ENCODE measurements at regions not wholly inside any gene's neighbourhood (a gene's known extent, or its start where the extent isn't known, plus 50 kb on each side); places are given as distances from the start of the nearest gene placed in this dataset.

GRCh38 chr4:19999775-20000414 lies 251.8 kb upstream of the SLIT2 start:
- 64 to 78% methylated on average over 4 of the region's 4 CpGs for WGBS, 2 donors
- DNase-seq, result no peak
- H3K4me3 ChIP-seq, result no peak overlapping the region
- no peaks in the 10 kb centered on the region for H3K27me3 ChIP-seq
- no peak overlapping the region for H3K27ac ChIP-seq
- no peak for FAIRE-seq
- TF ChIP-seq CTCF (IDR thresholded peaks at IDR 0.05), result no peak
- no peak for ATAC-seq
- no peaks in the 10 kb centered on the region for H3K36me3 ChIP-seq
- intact Hi-C loops (cut with DNase I), result no loop called here
- H3K4me1 ChIP-seq, result no peaks in the 10 kb centered on the region
- H3K9me3 ChIP-seq, result no peaks in the 10 kb centered on the region

GRCh38 chr4:19999276-19999675 lies 252.4 kb upstream of the SLIT2 start:
- Histone ChIP-seq H3K27ac (no peak overlapping the region), H3K4me1 (no peaks in the 10 kb centered on the region), H3K27me3 (no peaks in the 10 kb centered on the region), H3K36me3 (no peaks in the 10 kb centered on the region), H3K9me3 (no peaks in the 10 kb centered on the region), H3K4me3 (no peak overlapping the region)
- TF ChIP-seq CTCF (IDR thresholded peaks at IDR 0.05), result no peak
- ATAC-seq (no peak), FAIRE-seq (no peak), DNase-seq (no peak)
- WGBS, 2 donors, result 79 to 80% methylated on average over 1 of the region's 1 CpG
- intact Hi-C loops (cut with DNase I), result no loop called here

GRCh38 chr4:19993242-19993641 lies 258.5 kb upstream of the SLIT2 start:
- TF ChIP-seq CTCF (IDR thresholded peaks at IDR 0.05), result no peak
- DNase-seq (no peak), ATAC-seq (no peak), FAIRE-seq (no peak)
- Histone ChIP-seq H3K4me3 (no peak overlapping the region), H3K27me3 (no peaks in the 10 kb centered on the region), H3K36me3 (no peaks in the 10 kb centered on the region), H3K4me1 (no peaks in the 10 kb centered on the region), H3K9me3 (no peaks in the 10 kb centered on the region), H3K27ac (no peak overlapping the region)
- intact Hi-C loops (cut with DNase I), result no loop called here
- WGBS, 2 donors, result 48 to 66% methylated on average over 2 of the region's 2 CpGs

GRCh38 chr4:19992471-19993093 lies 259.1 kb upstream of the SLIT2 start:
- ATAC-seq, result no peak
- no peak overlapping the region for H3K4me3 ChIP-seq
- H3K4me1 ChIP-seq, result no peaks in the 10 kb centered on the region
- H3K9me3 ChIP-seq, result no peaks in the 10 kb centered on the region
- no peak for DNase-seq
- intact Hi-C loops (cut with DNase I), result no loop called here
- FAIRE-seq, result no peak
- no peaks in the 10 kb centered on the region for H3K36me3 ChIP-seq
- H3K27ac ChIP-seq, result no peak overlapping the region
- no peaks in the 10 kb centered on the region for H3K27me3 ChIP-seq
- TF ChIP-seq CTCF (IDR thresholded peaks at IDR 0.05), result no peak
- 49 to 63% methylated on average over 4 of the region's 4 CpGs for WGBS, 2 donors

GRCh38 chr4:19987746-19988145 lies 264.0 kb upstream of the SLIT2 start:
- no peaks in the 10 kb centered on the region for H3K9me3 ChIP-seq
- no peak overlapping the region for H3K4me3 ChIP-seq
- FAIRE-seq, result no peak
- ATAC-seq, result no peak
- no peaks in the 10 kb centered on the region for H3K27me3 ChIP-seq
- no peak for DNase-seq
- no peaks in the 10 kb centered on the region for H3K4me1 ChIP-seq
- no peaks in the 10 kb centered on the region for H3K36me3 ChIP-seq
- intact Hi-C loops (cut with DNase I), result no loop called here
- TF ChIP-seq CTCF (IDR thresholded peaks at IDR 0.05), result no peak
- H3K27ac ChIP-seq, result no peak overlapping the region
